PC-3 (cell line): ENCODE measurements at regions not wholly inside any gene's neighbourhood (a gene's known extent, or its start where the extent isn't known, plus 50 kb on each side); places are given as distances from the start of the nearest gene placed in this dataset.

Source experiments
- CTCF ChIP-seq: fragments of 300-600 bp; sonication (generic); conservative IDR thresholded peaks from 2 replicates; pipeline ENCODE4 v1.5.1; 2017; ENCODE audit warnings: antibody characterized with exemption, low read depth, mild to moderate bottlenecking, low read length
- EZH2 ChIP-seq: fragments of 300-600 bp; sonication (generic); IDR thresholded peaks from one replicate; pipeline ENCODE4 v1.6.1; 2017; ENCODE audit warnings: antibody characterized with exemption, mild to moderate bottlenecking, low read length; ENCODE audit not compliant: unreplicated experiment
- EZH2phosphoT487 ChIP-seq: fragments of 300-600 bp; sonication (generic); IDR thresholded peaks from 2 replicates; pipeline ENCODE4 v1.6.1; 2018; ENCODE audit warnings: mild to moderate bottlenecking, antibody characterized with exemption, low read length, borderline replicate concordance

GRCh38 chr2:12352889-12353288, 363.8 kb upstream of the TRIB2 start:
- no peak for TF ChIP-seq EZH2
- TF ChIP-seq CTCF: no peak
- TF ChIP-seq EZH2phosphoT487: no peak
